H9 (cell line): ENCODE measurements at regions not wholly inside any gene's neighbourhood (a gene's known extent, or its start where the extent isn't known, plus 50 kb on each side); places are given as distances from the start of the nearest gene placed in this dataset.

Experiments
- DNase-seq: peaks from one replicate; pipeline ENCODE4 v3.0.0-alpha.2; 2017
- H2AFZ ChIP-seq: one replicate; pipeline ENCODE4 v1.6.1; 2013; ENCODE audit warnings: mild to moderate bottlenecking, low read length, control low read depth, moderate library complexity
- H2AK5ac ChIP-seq: 2 replicates; pipeline ENCODE4 v1.6.1; 2013; ENCODE audit warnings: low read length, control low read depth, mixed read lengths; ENCODE audit not compliant: insufficient read length
- H2BK120ac ChIP-seq: one replicate; pipeline ENCODE4 v1.6.1; 2013; ENCODE audit warnings: low read depth, mild to moderate bottlenecking, low read length, control low read depth, inconsistent platforms; ENCODE audit not compliant: poor library complexity, severe bottlenecking
- H2BK12ac ChIP-seq: 2 replicates; pipeline ENCODE4 v1.6.1; 2013; ENCODE audit warnings: low read length, control low read depth, mixed read lengths, low read depth; ENCODE audit not compliant: insufficient read length
- H2BK15ac ChIP-seq: 2 replicates; pipeline ENCODE4 v1.6.1; 2013; ENCODE audit warnings: low read depth, low read length, control low read depth
- H2BK20ac ChIP-seq: one replicate; pipeline ENCODE4 v1.6.1; 2013; ENCODE audit warnings: low read depth, mild to moderate bottlenecking, low read length, control low read depth, inconsistent platforms; ENCODE audit not compliant: poor library complexity, severe bottlenecking
- H2BK5ac ChIP-seq: 2 replicates; pipeline ENCODE4 v1.6.1; 2013; ENCODE audit warnings: low read length, control low read depth, mixed read lengths; ENCODE audit not compliant: insufficient read length
- H3K14ac ChIP-seq: 2 replicates; pipeline ENCODE4 v1.6.1; 2013; ENCODE audit warnings: low read length, control low read depth; ENCODE audit not compliant: insufficient read depth
- H3K18ac ChIP-seq: 2 replicates; pipeline ENCODE4 v1.6.1; 2013; ENCODE audit warnings: low read depth, mild to moderate bottlenecking, mixed read lengths, low read length, control low read depth; ENCODE audit not compliant: insufficient read length
- H3K23ac ChIP-seq: 2 replicates; pipeline ENCODE4 v1.6.1; 2013; ENCODE audit warnings: low read length, control low read depth, mixed read lengths, low read depth; ENCODE audit not compliant: insufficient read length
- H3K23me2 ChIP-seq: 2 replicates; pipeline ENCODE4 v1.6.1; 2013; ENCODE audit warnings: low read depth, mild to moderate bottlenecking, mixed read lengths, low read length, control low read depth; ENCODE audit not compliant: insufficient read length, poor library complexity, severe bottlenecking
- H3K27ac ChIP-seq: 2 replicates; pipeline ENCODE4 v1.5.1; 2013; ENCODE audit warnings: low read length, control low read depth, mixed read lengths, low read depth; ENCODE audit not compliant: insufficient read length
- H3K27me3 ChIP-seq: 2 replicates; pipeline ENCODE4 v1.6.1; 2013; ENCODE audit warnings: low read length, control low read depth, inconsistent platforms; ENCODE audit not compliant: insufficient read depth
- H3K4ac ChIP-seq: 2 replicates; pipeline ENCODE4 v1.6.1; 2013; ENCODE audit warnings: low read depth, mild to moderate bottlenecking, control low read depth, inconsistent platforms, low read length, moderate library complexity
- H3K4me1 ChIP-seq: 2 replicates; pipeline ENCODE4 v1.6.1; 2013; ENCODE audit warnings: low read length, control low read depth, inconsistent platforms; ENCODE audit not compliant: insufficient read depth
- H3K4me2 ChIP-seq: 2 replicates; pipeline ENCODE4 v1.6.1; 2013; ENCODE audit warnings: low read length, control low read depth, mixed read lengths; ENCODE audit not compliant: insufficient read length, insufficient read depth
- H3K56ac ChIP-seq: 2 replicates; pipeline ENCODE4 v1.6.1; 2013; ENCODE audit warnings: low read depth, mild to moderate bottlenecking, mixed read lengths, low read length, control low read depth; ENCODE audit not compliant: insufficient read length
- H3K79me1 ChIP-seq: 2 replicates; pipeline ENCODE4 v1.6.1; 2013; ENCODE audit warnings: low read depth, mild to moderate bottlenecking, moderate library complexity, low read length, control low read depth, inconsistent platforms; ENCODE audit not compliant: insufficient read depth, poor library complexity, severe bottlenecking
- H3K79me2 ChIP-seq: 2 replicates; pipeline ENCODE4 v1.6.1; 2013; ENCODE audit warnings: low read length, control low read depth, inconsistent platforms; ENCODE audit not compliant: insufficient read depth
- H3K9ac ChIP-seq: 2 replicates; pipeline ENCODE4 v1.6.1; 2013; ENCODE audit warnings: low read length, control low read depth, mixed read lengths; ENCODE audit not compliant: insufficient read length; ENCODE audit errors: extremely low read depth
- H3K9me3 ChIP-seq: one replicate; pipeline ENCODE4 v1.6.1; 2013; ENCODE audit warnings: low read depth, low read length, inconsistent platforms; ENCODE audit not compliant: control insufficient read depth
- H3T11ph ChIP-seq: one replicate; pipeline ENCODE4 v1.6.1; 2013; ENCODE audit warnings: mild to moderate bottlenecking, low read length, control low read depth, inconsistent platforms
- H4K20me1 ChIP-seq: one replicate; pipeline ENCODE4 v1.6.1; 2013; ENCODE audit not compliant: control insufficient read depth, insufficient read length, insufficient read depth
- H4K5ac ChIP-seq: 2 replicates; pipeline ENCODE4 v1.6.1; 2013; ENCODE audit warnings: low read depth, mild to moderate bottlenecking, mixed read lengths, low read length, control low read depth; ENCODE audit not compliant: insufficient read length
- H4K8ac ChIP-seq: replicated peaks from 2 replicates; pipeline ENCODE4 v1.6.1; 2013; ENCODE audit warnings: low read length, control low read depth, mixed read lengths, low read depth; ENCODE audit not compliant: insufficient read length
- H4K91ac ChIP-seq: 2 replicates; pipeline ENCODE4 v1.6.1; 2013; ENCODE audit warnings: low read depth, mild to moderate bottlenecking, moderate library complexity, mixed read lengths, low read length, control low read depth; ENCODE audit not compliant: insufficient read length
- H3K27ac Mint-ChIP-seq, 3 experiments: 2 replicates in 2 of 3; 3 replicates in 1 of 3; pipeline ENCODE4 v1.8.0; 2020 to 2021; ENCODE audit warnings: mixed read lengths in 3 of 3, mild to moderate bottlenecking in 1 of 3, moderate library complexity in 1 of 3
- H3K27me3 Mint-ChIP-seq: 2 replicates; pipeline ENCODE4 v1.8.0; 2021; ENCODE audit warnings: low read depth, mild to moderate bottlenecking, moderate library complexity, mixed read lengths
- H3K36me3 Mint-ChIP-seq, 3 experiments: 2 replicates in 2 of 3; 3 replicates in 1 of 3; pipeline ENCODE4 v1.8.0; 2020 to 2021; ENCODE audit warnings: low read depth in 3 of 3, mixed read lengths in 3 of 3; ENCODE audit not compliant: insufficient read depth in 1 of 3
- H3K4me1 Mint-ChIP-seq, 2 experiments: 2 replicates each; pipeline ENCODE4 v1.8.0; 2020; ENCODE audit warnings: mixed read lengths in 2 of 2
- H3K4me3 Mint-ChIP-seq, 2 experiments: 2 replicates in 1 of 2; 3 replicates in 1 of 2; pipeline ENCODE4 v1.8.0; 2020 to 2021; ENCODE audit warnings: mild to moderate bottlenecking in 2 of 2, mixed read lengths in 2 of 2, moderate library complexity in 1 of 2
- H3K9me3 Mint-ChIP-seq, 2 experiments: 2 replicates in 1 of 2; 3 replicates in 1 of 2; pipeline ENCODE4 v1.8.0; 2020; ENCODE audit warnings: mild to moderate bottlenecking in 2 of 2, mixed read lengths in 2 of 2, moderate library complexity in 1 of 2
- WGBS: extraction: QIAGEN DNeasy Blood & Tissue Kit; methylation state at CpG from one replicate; pipeline ENCODE4 v1.1.7; 2013; ENCODE audit warnings: missing lambda C conversion rate, low lambda C conversion rate, mixed read lengths; ENCODE audit not compliant: insufficient read length; ENCODE audit errors: extremely low coverage; 5-methylcytosine and 5-hydroxymethylcytosine counted together
- TF ChIP-seq, protein P1 (sequence below): fragments of 200-600 bp; sonication (generic); conservative IDR thresholded peaks from 3 replicates; pipeline ENCODE4 v1.8.0; 2021; ENCODE audit warnings: antibody characterized with exemption, mild to moderate bottlenecking

DNA sequence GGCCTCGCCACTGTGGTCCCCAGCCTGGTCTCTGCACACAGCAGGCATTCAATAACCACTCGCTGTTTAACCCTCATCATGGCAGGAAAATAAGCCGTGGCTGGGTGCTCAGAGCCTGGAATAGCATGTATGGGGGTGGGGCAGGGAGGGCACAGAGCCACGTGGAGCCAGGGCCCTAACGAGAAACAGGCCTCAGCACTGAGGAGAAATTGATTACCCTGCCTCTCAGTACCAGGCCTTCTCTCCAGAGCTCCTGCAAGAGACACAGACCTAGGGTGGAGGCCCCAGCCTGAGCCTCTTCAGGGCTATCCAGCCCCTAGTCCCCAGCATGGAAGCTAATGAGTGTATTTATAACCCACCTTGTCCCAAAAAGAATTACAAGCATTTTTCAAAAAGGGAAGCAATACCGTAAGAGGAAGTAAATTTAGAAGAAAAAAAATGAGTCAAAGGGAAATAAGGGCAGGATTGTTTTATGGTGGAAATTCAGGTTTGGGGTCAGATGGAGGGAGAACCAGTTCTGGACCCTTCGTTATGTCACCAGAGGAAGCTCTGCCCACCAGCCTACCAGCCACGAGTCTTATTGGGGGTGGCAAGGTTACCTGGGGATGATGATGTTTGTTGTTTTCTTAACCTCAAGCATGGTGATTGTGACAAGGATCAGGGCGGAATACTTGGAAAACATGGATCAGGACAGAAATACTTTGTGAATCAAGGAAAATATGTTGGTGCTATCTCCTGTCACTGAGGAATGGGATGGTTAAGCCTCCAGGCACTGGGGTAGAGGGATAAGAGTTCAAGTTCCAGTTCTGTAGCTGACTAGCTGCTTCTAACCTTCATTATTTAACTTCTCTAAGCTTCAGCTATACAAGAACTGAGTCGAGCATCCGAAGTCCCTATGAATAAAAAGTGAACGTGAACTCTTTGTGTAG lies 101.9 kb upstream of the RBPJ start:
- no peak overlapping the region for H3T11ph ChIP-seq
- no peak overlapping the region for H2BK15ac ChIP-seq
- H3K27ac Mint-ChIP-seq: no peak overlapping the region; a peak in 1 of 7 replicates

More for the DNA sequence above, 101.9 kb upstream of the RBPJ start:
- no peak overlapping the region for H3K4me3 Mint-ChIP-seq
- Histone ChIP-seq H3K27ac (no peak overlapping the region), H4K8ac (no peak overlapping the region), H3K56ac (no peak overlapping the region), H3K9me3 (no peaks in the 10 kb centered on the region), H2BK20ac (no peak overlapping the region), H3K27me3 (no peaks in the 10 kb centered on the region), H3K18ac (no peak overlapping the region), H2BK5ac (no peak overlapping the region), H3K4me2 (no peak overlapping the region), H3K4ac (no peak overlapping the region), H2BK12ac (no peak overlapping the region), H3K79me1 (no peaks in the 10 kb centered on the region), H3K79me2 (no peaks in the 10 kb centered on the region), H4K91ac (no peak overlapping the region), H2AK5ac (no peak overlapping the region), H3K4me1 (no peaks in the 10 kb centered on the region), H3K14ac (no peak overlapping the region), H3K23me2 (no peaks in the 10 kb centered on the region), H2BK120ac (no peak overlapping the region), H2AFZ (no peak overlapping the region), H4K20me1 (no peaks in the 10 kb centered on the region), H3K23ac (no peak overlapping the region), H3K9ac (no peak overlapping the region), H4K5ac (no peak overlapping the region)
- H3K36me3 Mint-ChIP-seq: no peaks in the 10 kb centered on the region
- H3K9me3 Mint-ChIP-seq: no peaks in the 10 kb centered on the region
- WGBS: no CpG with 5 or more reads among the region's 12 CpGs
- TF ChIP-seq, protein P1, sequence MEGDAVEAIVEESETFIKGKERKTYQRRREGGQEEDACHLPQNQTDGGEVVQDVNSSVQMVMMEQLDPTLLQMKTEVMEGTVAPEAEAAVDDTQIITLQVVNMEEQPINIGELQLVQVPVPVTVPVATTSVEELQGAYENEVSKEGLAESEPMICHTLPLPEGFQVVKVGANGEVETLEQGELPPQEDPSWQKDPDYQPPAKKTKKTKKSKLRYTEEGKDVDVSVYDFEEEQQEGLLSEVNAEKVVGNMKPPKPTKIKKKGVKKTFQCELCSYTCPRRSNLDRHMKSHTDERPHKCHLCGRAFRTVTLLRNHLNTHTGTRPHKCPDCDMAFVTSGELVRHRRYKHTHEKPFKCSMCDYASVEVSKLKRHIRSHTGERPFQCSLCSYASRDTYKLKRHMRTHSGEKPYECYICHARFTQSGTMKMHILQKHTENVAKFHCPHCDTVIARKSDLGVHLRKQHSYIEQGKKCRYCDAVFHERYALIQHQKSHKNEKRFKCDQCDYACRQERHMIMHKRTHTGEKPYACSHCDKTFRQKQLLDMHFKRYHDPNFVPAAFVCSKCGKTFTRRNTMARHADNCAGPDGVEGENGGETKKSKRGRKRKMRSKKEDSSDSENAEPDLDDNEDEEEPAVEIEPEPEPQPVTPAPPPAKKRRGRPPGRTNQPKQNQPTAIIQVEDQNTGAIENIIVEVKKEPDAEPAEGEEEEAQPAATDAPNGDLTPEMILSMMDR: no peak
- no peak for DNase-seq
- peaks cover 6% of the 10 kb centered on the region for H3K27me3 Mint-ChIP-seq
- H3K4me1 Mint-ChIP-seq: peaks cover 11 to 17% of the 10 kb centered on the region in 2 experiments; a peak in 3 of 4 replicates
